A673 (cell line): ENCODE measurements at regions not wholly inside any gene's neighbourhood (a gene's known extent, or its start where the extent isn't known, plus 50 kb on each side); places are given as distances from the start of the nearest gene placed in this dataset.

ENCODE experiments used
- CTCF ChIP-seq: fragments of 300-800, 200-600 bp; sonication (generic); conservative IDR thresholded peaks from 2 replicates; pipeline ENCODE4 v1.5.1; 2017; ENCODE audit warnings: low read depth, mild to moderate bottlenecking, antibody characterized with exemption, low read length, moderate library complexity, mixed read lengths
- EZH2 ChIP-seq: fragments of 200-600 bp; sonication (generic); IDR thresholded peaks from 2 replicates; pipeline ENCODE4 v1.6.1; 2017; ENCODE audit warnings: borderline replicate concordance, low read depth, mild to moderate bottlenecking, mixed read lengths, antibody characterized with exemption, low read length; ENCODE audit not compliant: poor library complexity, severe bottlenecking

DNA sequence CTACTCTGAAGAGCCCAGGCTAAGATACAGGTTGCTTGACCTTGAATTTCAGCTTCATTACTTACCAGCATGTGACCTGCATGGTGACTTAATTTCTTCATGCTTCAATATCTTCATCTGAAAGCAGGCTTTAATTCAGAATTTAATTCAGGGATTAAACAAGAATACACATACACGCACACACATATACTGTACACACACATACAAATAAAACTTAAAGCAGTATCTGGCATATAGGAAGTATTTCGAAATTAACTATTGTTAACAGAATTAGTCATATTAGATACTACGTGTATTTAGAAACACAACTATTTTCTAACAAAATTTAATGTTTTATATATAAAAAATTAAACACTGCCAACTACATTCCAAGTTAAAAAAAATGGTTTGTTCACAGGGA is 640.3 kb downstream of the SLC6A15 start:
- TF ChIP-seq CTCF (no peak), EZH2 (no peak)
